ENCODE measurements at regions not wholly inside any gene's neighbourhood (a gene's known extent, or its start where the extent isn't known, plus 50 kb on each side); places are given as distances from the start of the nearest gene placed in this dataset.

- TF ChIP-seq CTCF (tag by site-specific recombination; IDR thresholded peaks at IDR 0.05) (no peak), ZNF121 (tag by site-specific recombination; IDR thresholded peaks at IDR 0.05) (no peak), REST (tag by site-specific recombination; IDR thresholded peaks at IDR 0.05) (no peak), ZNF239 (tag by site-specific recombination; IDR thresholded peaks at IDR 0.05) (no peak), BCL11A (tag by site-specific recombination; IDR thresholded peaks at IDR 0.05; ENCODE audit: low read depth) (no peak), ZNF16 (tag by site-specific recombination; IDR thresholded peaks at IDR 0.05; ENCODE audit: low read depth) (no peak), ZNF785 (tag by site-specific recombination; IDR thresholded peaks at IDR 0.05) (no peak), ZSCAN30 (tag by site-specific recombination; IDR thresholded peaks at IDR 0.05) (no peak), ZNF670 (tag by site-specific recombination; IDR thresholded peaks at IDR 0.05; ENCODE audit: low read depth) (no peak), ZNF274 (IDR thresholded peaks at IDR 0.05; ENCODE audit: low read length) (no peak), ZNF274 (tag by site-specific recombination; IDR thresholded peaks at IDR 0.05; ENCODE audit: borderline replicate concordance) (no peak), SP2 (tag by site-specific recombination; IDR thresholded peaks at IDR 0.05) (no peak), YY1 (tag by site-specific recombination; IDR thresholded peaks at IDR 0.05) (no peak)
These were observed 170.4 kb downstream of the PTPRC start for GRCh38 chr1:198809247-198809646.

All from HEK293 (cell line).